Limb (tissue), 2 donors: ENCODE measurements at regions not wholly inside any gene's neighbourhood (a gene's known extent, or its start where the extent isn't known, plus 50 kb on each side); places are given as distances from the start of the nearest gene placed in this dataset.

Source experiments
- DNase-seq, 2 donors: peaks; one replicate each; pipeline ENCODE4 v3.0.0-alpha.2; 2016; ENCODE audit errors: extremely low spot score in 2 of 2

DNA sequence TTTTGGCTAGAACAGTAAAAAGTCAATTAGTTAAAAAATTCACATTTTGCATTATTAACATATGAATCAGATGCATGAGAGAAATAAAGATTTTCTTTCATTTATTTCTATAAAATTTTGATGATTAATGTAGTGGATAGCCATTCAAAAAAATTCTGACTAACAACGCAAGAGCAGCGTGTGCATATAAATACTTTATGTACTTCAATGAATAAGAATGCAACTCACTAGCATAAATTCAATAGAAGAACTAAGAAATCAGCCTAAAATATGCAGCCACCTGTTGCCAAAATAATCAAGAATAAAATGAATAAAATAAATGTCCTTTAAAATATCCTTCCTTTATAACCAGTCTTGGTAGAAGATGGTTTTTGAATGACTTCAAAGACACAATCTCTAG is 471.9 kb downstream of the PDGFC start:
- DNase-seq: no peak

DNA sequence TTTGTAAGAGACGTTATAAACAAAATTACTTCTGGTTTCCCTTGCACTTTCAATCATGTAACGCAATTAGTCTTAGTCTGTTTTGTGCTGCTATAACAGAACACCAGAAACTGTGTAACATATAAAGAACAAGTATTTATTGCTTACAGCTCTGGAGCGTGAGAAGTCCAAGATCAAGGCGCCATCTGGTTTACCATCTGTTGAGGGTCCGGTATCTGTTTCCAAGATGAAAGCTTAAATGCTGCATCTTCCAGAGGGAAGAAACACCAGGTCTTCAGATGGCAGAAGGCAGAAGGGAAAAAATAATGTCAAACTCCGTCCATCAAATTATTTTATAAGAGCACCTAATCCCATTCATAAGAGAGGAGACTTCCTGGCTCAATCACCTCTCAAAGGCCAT is 474.1 kb downstream of the PDGFC start:
- DNase-seq: no peak

DNA sequence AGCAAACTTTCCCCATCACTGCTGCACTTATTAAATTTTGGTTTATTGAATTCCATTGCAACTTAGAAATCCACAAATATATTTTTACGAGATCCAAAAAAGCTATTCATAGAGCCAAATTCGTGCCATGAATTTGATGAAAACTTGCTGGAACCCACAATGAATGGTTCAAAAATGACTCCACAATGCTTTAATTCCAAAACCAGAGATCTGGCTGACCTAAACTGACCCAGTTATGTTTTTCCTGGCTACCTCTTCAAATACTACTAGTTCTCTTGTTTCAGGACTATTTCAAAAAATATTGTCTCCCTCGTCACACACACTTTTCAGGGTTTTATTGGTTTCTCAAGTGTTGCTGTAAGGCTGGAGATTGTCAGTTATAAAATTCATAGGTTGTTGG is 474.8 kb downstream of the PDGFC start:
- DNase-seq: no peak

DNA sequence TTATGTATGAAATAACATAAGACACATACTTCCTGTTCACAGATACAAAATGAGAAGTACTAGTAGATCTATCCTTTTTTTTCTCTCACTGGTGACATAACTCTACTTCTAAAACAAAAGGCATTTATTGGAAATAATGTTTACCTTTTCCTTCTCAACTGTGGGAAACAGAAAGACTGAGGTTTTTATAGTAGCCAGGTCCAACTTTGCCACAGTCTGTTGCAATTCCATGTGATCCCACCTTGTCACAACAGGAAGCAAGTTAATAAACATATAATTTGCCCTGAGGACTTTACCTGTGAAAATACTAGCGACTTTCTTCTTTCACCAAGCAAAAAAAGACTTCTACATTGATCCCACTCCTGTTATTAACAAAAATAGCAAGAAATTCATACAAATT is 475.8 kb downstream of the PDGFC start:
- no peak for DNase-seq

DNA sequence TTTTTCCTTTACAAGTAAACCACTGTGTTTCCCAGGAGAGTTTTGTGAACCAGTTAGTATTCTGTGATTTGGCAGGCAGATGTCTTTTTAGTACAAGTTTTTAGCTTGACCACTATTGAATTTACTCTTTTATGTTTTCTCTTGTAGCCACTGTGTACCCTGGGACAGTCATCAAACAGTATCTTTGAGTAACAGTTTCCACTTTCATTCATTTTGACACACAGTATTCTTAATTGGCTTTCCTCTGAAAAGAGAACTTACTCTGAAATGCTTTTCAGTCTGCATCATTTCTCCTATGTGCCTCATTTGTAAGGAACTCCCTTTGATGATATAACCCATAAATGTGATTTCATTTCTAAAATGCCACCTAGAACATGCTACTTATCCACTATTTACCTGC is 476.5 kb downstream of the PDGFC start:
- DNase-seq: no peak

DNA sequence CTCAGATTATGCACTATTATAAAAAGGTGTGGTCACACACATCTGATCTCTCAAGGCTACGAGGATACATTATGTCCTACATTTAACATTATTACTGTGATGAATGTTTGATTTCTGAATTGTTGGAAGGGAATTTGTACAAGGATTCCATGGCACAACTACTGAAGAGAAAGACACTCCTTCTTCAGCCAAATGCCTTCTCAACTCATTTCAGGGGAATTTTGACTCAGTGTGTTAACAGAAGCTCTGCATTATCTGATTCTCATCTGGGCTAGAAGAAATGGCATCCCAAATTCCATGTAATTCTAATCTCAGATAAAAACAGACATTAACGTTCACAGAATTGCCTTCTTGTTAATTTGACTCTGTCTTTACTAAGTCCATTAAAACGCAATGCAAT is 477.7 kb downstream of the PDGFC start:
- no peak for DNase-seq

DNA sequence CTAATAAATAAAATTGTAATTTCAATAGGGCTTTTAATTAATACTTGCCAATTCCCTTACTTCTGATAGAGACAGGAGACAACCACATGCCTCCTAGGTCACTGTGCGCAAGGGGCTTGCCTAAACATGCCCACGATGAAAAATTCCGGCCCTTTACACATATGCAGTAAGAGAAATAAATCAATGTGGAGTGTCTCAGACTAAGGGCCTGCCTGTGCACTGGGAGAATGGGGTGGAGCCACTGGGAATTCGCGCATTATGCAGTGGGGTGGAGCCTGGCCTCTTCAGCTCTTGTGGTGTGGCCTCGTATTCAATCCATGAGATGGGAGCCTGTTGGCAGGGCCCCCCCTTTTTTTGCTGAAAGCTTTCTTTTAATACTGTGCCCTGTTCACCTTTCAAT is 484.5 kb downstream of the PDGFC start:
- DNase-seq: no peak

DNA sequence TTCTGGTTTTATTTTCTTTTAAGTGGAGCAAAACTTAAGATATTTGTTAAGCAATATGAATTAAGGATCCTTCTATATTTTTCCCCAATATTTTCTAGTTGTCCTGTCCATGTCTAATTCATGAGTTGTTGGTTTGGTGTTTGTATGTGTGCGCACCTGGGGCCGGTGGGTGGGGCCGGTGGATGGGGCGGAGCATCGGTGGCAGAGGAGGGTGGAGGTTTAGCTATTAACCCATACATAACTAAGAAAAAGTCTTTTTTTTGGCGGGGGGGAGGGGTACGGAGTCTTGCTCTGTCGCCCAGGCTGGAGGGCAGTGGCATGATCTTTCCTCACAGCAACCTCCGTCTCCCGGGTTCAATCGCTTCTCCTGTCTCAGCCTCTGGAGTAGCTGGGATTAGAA is 489.8 kb downstream of the PDGFC start:
- no peak for DNase-seq

DNA sequence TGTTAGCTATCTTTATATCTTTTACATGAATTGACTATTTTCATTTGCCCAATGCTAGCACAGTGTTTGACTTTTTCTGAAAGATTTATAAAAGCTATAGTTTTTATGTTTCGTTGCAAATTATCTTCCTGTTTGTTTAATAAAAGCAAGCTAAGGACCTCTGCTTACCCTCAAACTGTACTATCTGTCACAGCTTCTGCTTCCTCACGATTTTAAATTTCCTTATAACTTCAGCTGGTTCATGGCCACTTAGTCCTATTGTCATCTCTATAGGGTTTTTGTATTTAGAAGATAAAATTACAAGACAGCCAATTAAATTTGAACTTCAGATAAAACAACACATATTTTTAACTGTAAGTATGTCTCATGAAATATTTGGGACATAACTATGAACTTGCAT is 494.0 kb downstream of the PDGFC start:
- no peak for DNase-seq

DNA sequence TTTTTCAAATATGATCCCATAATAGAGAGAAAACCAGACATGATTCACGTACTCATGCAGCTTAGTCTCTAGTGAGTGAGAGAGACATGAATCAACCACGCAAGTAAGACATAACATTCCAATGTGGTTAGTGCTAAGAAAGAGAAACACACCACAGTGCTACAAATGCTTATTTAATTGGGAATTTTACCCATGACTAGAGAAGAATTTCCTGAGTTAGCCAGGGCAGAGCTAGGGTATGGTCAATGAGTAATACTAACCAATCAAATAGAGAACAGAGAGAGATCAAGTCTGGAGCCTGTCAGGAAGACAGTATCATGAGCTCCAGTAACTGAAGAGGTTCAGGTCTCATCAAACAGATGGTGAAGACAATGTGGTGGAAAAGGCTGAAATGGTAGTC is 495.2 kb downstream of the PDGFC start:
- no peak for DNase-seq

DNA sequence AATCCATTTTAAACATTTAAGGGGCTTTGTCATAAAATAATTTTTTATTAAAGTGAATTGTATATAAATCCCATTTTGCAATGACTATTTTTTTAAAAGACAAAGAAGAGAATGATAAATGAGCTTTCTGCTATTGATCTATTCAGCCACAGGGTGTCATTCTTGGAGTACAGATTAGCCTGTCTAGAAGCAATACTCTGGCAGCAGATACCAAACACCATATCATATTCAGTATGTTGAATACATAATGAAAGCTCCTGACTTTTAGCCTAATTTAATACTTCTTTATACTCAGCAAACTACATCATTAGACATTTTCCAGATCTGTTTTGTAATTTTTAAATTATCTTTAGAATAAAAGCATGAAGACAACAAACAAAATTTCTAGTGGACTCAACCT is 496.3 kb downstream of the PDGFC start:
- DNase-seq: peak in 1 of 2 donors; percentile 73

DNA sequence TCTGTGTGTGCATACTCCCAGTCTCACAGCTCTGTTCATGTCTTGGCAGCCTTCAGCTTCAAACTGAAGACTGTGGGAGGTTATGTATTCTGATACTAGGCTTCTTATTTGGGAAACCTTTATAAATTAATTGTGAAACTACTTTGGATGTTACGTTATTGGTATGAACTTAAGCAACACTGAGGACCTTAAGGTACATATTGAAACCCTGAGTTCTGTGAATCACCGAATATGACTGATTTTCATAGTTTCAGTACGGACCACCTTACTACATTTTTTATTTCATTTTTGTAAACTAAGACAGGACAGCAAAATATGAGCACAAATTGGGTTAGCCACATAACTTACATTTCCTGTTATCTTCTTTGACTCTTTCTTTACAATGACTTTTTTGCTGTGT is 498.4 kb downstream of the PDGFC start:
- no peak for DNase-seq

DNA sequence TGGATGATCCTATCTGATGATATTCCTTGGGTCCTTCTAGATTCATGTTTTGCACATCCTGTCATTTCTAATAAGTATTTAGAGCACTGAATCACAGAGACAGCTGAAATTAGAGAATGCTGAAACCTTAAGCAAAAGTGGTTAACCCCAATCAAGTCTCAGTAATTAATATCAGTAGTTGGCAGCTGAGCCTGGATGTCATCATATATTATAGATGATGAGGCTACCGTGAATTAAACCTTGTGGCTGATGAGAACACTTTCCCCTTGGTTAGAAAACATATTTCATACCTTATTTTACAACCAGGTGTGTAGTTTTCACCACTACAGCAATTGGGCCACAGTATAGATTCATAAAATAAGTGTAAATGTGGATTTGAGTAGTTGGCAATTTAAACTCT is 499.0 kb downstream of the PDGFC start:
- no peak for DNase-seq

DNA sequence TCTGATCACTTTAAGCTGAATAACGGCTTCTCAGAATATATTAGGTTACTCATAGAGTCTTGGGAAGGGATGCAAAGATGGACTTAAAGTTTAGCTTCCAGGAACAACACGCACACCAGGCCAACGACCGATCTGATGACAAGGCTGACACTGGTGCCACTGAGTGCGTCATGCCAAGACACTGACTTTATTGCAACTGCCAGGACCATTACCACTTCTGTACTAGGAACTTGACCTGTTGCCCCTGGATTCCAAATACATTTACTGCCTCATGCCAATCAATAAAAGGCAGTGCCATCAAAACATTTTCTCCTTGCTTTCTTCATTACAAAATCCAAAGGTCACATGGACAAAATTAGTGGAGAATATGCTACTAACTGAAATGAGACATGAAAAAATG is 505.9 kb upstream of the CTSO start:
- no peak for DNase-seq

DNA sequence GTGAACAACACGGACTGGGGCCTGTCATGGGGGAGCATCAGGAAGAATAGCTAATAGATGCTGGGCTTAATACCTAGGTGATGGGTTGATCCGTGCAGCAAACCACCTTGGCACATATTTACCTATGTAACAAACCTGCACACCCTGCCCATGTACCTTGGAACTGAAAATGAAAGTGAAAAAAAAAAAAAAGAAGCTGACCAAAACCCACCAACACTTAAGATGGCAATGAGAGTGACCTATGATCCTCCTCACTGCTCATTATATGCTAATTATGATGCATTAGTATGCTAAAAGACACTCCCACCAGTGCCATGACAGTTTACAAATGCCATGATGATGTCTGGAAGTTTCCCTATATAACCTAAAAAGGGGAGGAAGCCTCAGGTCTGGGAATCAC is 503.2 kb upstream of the CTSO start:
- DNase-seq: no peak

DNA sequence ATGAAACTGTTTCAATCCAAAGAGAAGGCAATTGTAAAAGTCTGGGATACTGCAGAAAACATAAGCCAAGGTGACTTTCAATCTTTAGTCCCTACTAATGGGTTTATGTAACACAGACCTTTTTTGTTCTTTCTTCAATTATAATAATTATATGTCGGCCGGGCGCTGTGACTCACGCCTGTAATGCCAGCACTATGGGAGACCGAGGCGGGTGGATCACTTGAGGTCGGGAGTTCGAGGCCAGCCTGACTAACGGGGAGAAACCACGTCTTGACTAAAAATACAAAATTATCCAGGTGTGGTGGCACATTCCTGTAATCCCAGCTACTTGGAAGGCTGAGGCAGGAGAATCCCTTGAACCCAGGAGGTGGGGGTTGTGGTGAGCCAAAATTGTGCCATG is 489.8 kb upstream of the CTSO start:
- no peak for DNase-seq

DNA sequence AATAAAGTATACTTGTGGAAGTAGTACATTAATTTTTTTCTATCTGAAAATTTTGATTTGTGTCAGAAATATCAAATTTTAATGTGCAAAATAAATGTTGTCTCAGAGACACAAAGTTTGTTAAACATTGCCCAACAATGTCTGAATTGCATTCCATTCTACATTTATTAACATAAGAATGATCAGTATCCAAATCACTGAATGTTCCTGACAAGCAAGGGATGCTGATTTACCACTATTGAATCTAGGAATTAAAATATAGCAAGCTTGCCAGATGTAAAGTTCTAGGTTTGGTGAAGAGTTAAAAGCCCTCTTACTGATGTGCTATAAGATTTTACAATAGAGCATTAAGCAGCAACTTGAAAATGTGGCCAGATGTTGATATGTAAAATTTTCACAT is 489.2 kb upstream of the CTSO start:
- DNase-seq: no peak

DNA sequence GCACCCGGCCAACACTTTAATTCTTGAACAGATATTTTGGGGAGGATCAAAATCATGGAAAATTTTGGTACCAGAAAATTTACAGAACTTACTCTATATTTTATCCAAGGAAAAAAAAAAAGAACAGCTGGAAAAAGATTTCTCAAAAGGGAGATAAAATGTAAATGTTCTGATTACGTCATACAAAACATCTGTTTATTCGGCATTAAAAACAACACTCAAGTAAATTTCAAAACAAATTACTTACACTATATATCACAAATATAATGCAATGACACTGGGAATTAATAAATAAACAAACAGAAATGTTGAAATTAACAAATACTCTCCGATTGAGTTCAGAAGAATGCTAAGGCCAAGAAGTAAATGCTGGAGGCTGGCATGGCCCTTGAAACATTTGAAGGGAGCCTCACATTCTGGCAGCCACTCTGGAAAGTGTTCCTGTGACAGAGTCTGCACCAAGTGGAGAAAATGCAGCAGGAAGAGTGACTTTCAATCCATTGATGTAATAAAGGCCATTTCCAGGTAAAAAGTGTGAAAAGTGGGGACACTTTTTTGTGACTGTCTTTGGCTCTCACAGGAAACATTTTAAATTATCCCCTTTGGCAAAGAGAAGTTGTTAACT is 486.0 kb upstream of the CTSO start:
- DNase-seq: peak in 1 of 2 donors; percentile 19

DNA sequence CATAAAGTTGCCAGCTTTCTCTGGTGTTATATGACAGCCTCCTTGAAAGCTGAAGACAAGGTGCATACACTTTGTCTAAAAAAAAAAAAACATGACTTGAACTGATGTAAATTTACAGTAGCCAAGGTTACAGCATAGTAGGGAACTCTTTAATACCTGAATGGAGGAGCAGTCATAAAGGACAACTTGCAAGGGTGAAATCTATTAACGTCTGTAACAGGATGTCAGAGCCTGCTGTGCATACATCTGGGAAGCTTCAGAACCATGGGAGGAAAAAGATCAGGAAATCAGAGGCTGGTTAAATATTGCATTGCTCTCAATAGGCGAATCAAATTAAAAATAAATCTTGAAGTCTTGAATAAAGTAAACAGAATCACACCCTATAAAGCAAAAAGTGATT is 484.0 kb upstream of the CTSO start:
- no peak for DNase-seq

DNA sequence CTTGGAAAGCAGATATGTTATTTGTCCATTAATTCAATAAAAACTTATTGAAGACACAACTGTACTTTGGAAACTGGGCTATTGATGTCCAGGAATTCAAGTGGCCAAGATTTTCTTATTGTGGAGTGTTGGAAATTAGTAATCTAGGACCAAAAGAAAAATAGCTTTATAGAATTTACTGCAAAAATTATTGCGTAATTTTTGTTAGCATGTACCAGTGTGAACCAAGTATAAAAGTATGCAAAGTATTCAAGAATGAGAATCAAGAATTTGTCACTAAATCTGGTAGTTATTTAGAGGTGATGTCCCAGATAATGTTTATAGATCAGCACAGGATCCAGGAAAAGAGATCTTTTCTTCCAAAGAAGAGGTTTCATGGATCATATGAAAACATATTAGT is 468.9 kb upstream of the CTSO start:
- no peak for DNase-seq

DNA sequence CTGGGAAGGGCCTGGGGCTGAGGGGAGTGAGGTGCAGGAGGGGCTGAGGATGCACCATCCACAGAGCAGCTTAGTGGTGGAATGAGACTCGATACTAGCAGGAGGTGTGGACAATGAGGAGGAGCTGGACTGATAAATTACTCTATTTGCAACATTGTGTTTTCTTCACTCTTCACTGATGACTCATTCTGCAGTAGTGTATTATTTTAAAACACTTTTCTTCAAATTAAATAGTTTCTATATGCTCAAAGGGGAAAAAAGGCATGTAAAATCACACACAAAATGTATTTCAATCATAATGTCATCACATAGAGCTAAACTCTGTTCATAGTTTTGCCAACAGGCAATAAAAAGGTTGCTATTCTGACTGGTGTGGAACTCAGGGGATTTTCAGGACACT is 467.0 kb upstream of the CTSO start:
- no peak for DNase-seq

DNA sequence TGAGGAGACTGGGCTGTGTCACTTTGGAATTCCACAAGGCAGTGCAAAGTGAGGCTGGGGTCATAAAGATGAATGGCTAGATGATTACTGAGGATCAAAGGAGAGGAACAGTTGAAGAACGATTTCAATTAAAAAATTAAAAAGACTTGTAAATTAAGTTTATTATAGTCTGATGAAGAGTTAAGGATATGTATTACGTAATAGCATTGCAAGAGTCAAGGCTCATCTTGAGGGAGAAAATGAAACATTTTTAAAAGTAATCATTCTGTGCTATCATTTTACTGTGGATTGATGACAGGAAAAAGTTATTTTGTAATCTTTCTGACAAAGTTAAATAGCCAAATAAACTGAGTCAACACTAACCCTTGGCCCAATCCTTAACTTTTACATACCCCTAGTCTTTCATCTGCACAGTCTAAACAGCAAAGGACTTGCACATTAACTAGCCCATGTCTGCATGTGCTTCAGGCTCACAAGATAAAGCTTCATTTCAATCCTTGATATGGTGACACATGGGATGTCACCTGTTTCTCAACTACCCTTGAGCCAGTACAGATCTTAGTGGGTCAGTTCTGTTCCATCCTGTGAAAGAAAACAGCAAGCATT is 465.5 kb upstream of the CTSO start:
- no peak for DNase-seq

DNA sequence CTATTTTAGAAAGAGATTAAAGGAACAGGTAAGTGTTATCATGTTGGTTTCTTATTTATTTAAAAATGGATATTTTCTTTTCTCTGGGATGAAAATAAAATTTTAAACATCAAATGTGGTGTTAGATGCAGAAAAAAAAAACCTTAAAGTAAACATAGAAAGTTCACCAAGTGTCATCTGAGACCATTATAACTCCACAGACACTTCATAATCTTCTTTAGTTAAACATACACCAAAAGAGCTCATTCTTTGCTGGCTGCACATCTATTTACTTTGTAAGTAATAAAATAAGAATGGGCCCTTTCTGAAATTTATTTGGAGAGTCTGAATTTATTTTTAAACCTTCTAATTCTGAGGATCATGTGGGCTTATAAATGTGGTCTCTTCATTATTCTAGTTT is 460.7 kb upstream of the CTSO start:
- no peak for DNase-seq
